ENCODE measurements at regions not wholly inside any gene's neighbourhood (a gene's known extent, or its start where the extent isn't known, plus 50 kb on each side); places are given as distances from the start of the nearest gene placed in this dataset.

DNA sequence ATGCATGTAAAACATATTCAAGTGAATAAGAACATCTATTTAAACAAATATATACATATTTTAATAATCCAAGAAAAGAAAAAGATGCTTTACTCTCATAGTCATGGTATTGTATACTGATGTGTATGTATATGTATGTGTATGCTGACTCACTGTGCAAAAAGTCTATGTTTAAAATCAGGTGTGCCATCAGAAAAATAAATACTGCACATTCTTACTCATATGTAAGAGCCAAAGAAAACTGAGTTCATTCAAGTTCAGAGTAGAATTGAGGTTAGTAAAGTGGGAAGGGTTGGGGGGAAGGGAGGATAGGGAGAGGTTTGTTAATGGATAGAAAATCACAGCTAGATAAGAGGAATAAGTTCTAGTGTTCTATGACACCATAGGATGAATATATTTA is 403.9 kb upstream of the SMIM31 start:
- no peak for TF ChIP-seq TAF1 (conservative IDR thresholded peaks at IDR 0.05)
- TF ChIP-seq, protein P1, sequence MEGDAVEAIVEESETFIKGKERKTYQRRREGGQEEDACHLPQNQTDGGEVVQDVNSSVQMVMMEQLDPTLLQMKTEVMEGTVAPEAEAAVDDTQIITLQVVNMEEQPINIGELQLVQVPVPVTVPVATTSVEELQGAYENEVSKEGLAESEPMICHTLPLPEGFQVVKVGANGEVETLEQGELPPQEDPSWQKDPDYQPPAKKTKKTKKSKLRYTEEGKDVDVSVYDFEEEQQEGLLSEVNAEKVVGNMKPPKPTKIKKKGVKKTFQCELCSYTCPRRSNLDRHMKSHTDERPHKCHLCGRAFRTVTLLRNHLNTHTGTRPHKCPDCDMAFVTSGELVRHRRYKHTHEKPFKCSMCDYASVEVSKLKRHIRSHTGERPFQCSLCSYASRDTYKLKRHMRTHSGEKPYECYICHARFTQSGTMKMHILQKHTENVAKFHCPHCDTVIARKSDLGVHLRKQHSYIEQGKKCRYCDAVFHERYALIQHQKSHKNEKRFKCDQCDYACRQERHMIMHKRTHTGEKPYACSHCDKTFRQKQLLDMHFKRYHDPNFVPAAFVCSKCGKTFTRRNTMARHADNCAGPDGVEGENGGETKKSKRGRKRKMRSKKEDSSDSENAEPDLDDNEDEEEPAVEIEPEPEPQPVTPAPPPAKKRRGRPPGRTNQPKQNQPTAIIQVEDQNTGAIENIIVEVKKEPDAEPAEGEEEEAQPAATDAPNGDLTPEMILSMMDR (IDR thresholded peaks at IDR 0.05; ENCODE audit: low read depth, low read length, missing input control), result no peak
- TF ChIP-seq SP1 (IDR thresholded peaks at IDR 0.05), result no peak
- TF ChIP-seq, protein P2, sequence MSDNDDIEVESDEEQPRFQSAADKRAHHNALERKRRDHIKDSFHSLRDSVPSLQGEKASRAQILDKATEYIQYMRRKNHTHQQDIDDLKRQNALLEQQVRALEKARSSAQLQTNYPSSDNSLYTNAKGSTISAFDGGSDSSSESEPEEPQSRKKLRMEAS (IDR thresholded peaks at IDR 0.05), result no peak

Measured in liver (tissue), 3 donors.